A673 (cell line): ENCODE measurements at regions not wholly inside any gene's neighbourhood (a gene's known extent, or its start where the extent isn't known, plus 50 kb on each side); places are given as distances from the start of the nearest gene placed in this dataset.
"Not testable (repeated sequence)": the region's sequence is repeated elsewhere in the genome, so short reads cannot be mapped to it uniquely, and the experiment has no call there.

Experiments used
- BruUV-seq: library from RNA; stranded (reverse); fragments of 400-500 nt; replicated peaks from 2 replicates; lab custom pipeline; 2021; lab: Mats Ljungman, UMichigan
- CTCF ChIA-PET: fragments of 300-600 bp; sonication (Branson Sonifier 250); formaldehyde crosslinking; loops from one replicate; lab custom pipeline; 2022; ENCODE audit warnings: antibody characterized with exemption; lab: Charles Lee
- POLR2A ChIA-PET: fragments of 300-600 bp; sonication (Branson Sonifier 250); formaldehyde crosslinking; loops from one replicate; lab custom pipeline; 2022; ENCODE audit warnings: antibody characterized with exemption; ENCODE audit not compliant: low non-redundant PET; lab: Charles Lee
- DNase-seq: peaks from one replicate; pipeline ENCODE4 v3.0.0-alpha.2; 2015; ENCODE audit warnings: low spot score
- H3K27ac ChIP-seq: fragments of 200-600 bp; sonication (generic); 2 replicates; pipeline ENCODE4 v1.5.1; 2016; ENCODE audit warnings: mixed run types, low read depth, mild to moderate bottlenecking, mixed read lengths, antibody characterized with exemption, low read length; ENCODE audit not compliant: poor library complexity, severe bottlenecking
- H3K27me3 ChIP-seq: fragments of 200-600 bp; sonication (generic); replicated peaks from 2 replicates; pipeline ENCODE4 v1.6.1; 2017; ENCODE audit warnings: mixed run types, low read depth, mild to moderate bottlenecking, mixed read lengths, antibody characterized with exemption, low read length; ENCODE audit not compliant: insufficient read depth, poor library complexity
- H3K36me3 ChIP-seq: fragments of 200-600 bp; sonication (generic); 2 replicates; pipeline ENCODE4 v1.6.1; 2016; ENCODE audit warnings: mixed run types, mild to moderate bottlenecking, mixed read lengths, antibody characterized with exemption, low read length; ENCODE audit not compliant: insufficient read depth, poor library complexity, severe bottlenecking
- H3K4me1 ChIP-seq: fragments of 200-600 bp; sonication (generic); 2 replicates; pipeline ENCODE4 v1.6.1; 2017; ENCODE audit warnings: mixed run types, mild to moderate bottlenecking, mixed read lengths, antibody characterized with exemption, low read length; ENCODE audit not compliant: insufficient read depth, poor library complexity, severe bottlenecking
- H3K4me3 ChIP-seq: fragments of 200-600 bp; sonication (generic); 2 replicates; pipeline ENCODE4 v1.5.1; 2016; ENCODE audit warnings: low read depth, mixed run types, mild to moderate bottlenecking, mixed read lengths, low read length; ENCODE audit not compliant: poor library complexity, severe bottlenecking
- H3K9me3 ChIP-seq: fragments of 200-600 bp; sonication (generic); 2 replicates; pipeline ENCODE4 v1.6.1; 2016; ENCODE audit warnings: mixed run types, low read depth, mild to moderate bottlenecking, mixed read lengths, antibody characterized with exemption, low read length; ENCODE audit not compliant: poor library complexity, severe bottlenecking
- CTCF ChIP-seq: fragments of 300-800, 200-600 bp; sonication (generic); conservative IDR thresholded peaks from 2 replicates; pipeline ENCODE4 v1.5.1; 2017; ENCODE audit warnings: low read depth, mild to moderate bottlenecking, antibody characterized with exemption, low read length, moderate library complexity, mixed read lengths
- EZH2 ChIP-seq: fragments of 200-600 bp; sonication (generic); IDR thresholded peaks from 2 replicates; pipeline ENCODE4 v1.6.1; 2017; ENCODE audit warnings: borderline replicate concordance, low read depth, mild to moderate bottlenecking, mixed read lengths, antibody characterized with exemption, low read length; ENCODE audit not compliant: poor library complexity, severe bottlenecking
- intact Hi-C: fragments of 100-400 bp; cut with micrococcal nuclease; formaldehyde crosslinking; loops from one replicate; pipeline ENCODE4 v1.10.0; 2022; ENCODE audit not compliant: unreplicated experiment

- intact Hi-C loops = no loop called here
- TF ChIP-seq EZH2 (no peak), CTCF (no peak)
- H3K9me3 ChIP-seq = no peaks in the 10 kb centered on the region
- no peaks in the 10 kb centered on the region for H3K27me3 ChIP-seq
- H3K27ac ChIP-seq = no peak overlapping the region
- BruUV-seq = no TSS peak
- DNase-seq = no peak
- no peaks in the 10 kb centered on the region for H3K4me1 ChIP-seq
- ChIA-PET CTCF (no interaction called here), POLR2A (no interaction called here)
- H3K4me3 ChIP-seq = no peak overlapping the region
- no peaks in the 10 kb centered on the region for H3K36me3 ChIP-seq
Measured at GRCh38 chr4:81715757-81716156, 244.1 kb upstream of the RASGEF1B start.

GRCh38 chr4:81715357-81715756 is 243.7 kb upstream of the RASGEF1B start:
- H3K36me3 ChIP-seq, H3K4me3 ChIP-seq, H3K27me3 ChIP-seq, H3K27ac ChIP-seq, intact Hi-C loops, H3K9me3 ChIP-seq, CTCF ChIA-PET, H3K4me1 ChIP-seq, DNase-seq, POLR2A ChIA-PET, BruUV-seq: not testable (repeated sequence)

DNA sequence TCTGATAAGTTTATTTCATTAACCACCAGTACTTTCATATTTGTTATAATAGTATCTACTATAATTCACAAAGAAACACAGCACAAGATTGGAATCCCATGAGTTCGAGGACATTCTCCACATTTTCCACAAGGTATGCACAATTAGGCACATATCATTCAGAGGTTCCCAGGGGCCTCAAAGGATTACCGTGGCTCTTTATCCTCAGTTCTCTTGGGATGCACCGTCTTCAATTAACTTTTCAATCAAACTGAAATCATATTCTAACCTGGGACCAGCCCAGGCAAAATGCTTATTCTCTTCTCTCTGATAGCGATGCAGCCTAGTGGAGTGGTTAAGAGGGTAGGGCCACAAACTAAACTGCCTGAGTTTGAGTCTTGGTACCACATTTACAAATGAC is 242.6 kb upstream of the RASGEF1B start:
- Histone ChIP-seq H3K36me3 (no peaks in the 10 kb centered on the region), H3K27me3 (no peaks in the 10 kb centered on the region), H3K27ac (no peak overlapping the region), H3K4me1 (no peaks in the 10 kb centered on the region), H3K9me3 (no peaks in the 10 kb centered on the region), H3K4me3 (no peak overlapping the region)
- intact Hi-C loops = no loop called here
- CTCF ChIA-PET = no interaction called here
- no peak for DNase-seq
- TF ChIP-seq EZH2 (no peak), CTCF (no peak)
- POLR2A ChIA-PET = no interaction called here
- no TSS peak for BruUV-seq

GRCh38 chr4:81712714-81713113 is 241.0 kb upstream of the RASGEF1B start:
- DNase-seq = no peak
- intact Hi-C loops = no loop called here
- Histone ChIP-seq H3K27ac (no peak overlapping the region), H3K27me3 (no peaks in the 10 kb centered on the region), H3K4me3 (no peak overlapping the region), H3K9me3 (no peaks in the 10 kb centered on the region), H3K4me1 (no peaks in the 10 kb centered on the region), H3K36me3 (no peaks in the 10 kb centered on the region)
- TF ChIP-seq CTCF = no peak
- no peak for TF ChIP-seq EZH2
- no TSS peak for BruUV-seq
- ChIA-PET CTCF (no interaction called here), POLR2A (no interaction called here)
